ENCODE measurements at regions not wholly inside any gene's neighbourhood (a gene's known extent, or its start where the extent isn't known, plus 50 kb on each side); places are given as distances from the start of the nearest gene placed in this dataset.

DNA sequence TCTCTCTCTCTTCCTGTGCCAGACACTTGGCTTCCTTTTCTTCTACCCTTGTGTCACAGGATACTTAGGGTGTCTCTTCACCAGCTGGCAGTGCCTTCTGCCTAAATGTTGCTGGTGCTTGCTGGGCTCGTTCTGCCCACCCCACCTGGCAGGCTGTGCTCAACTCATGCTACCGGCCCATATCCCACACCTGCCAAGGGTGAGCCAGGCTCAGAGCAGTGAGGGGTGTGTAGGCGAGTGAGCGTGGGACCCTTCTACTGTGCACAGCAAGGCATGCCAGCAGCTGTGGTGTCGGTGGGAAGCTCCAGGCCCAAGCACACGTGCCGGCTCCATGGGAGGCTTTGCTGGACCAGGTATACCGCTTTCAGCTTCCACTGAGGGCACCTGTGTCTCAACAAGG lies 1626.7 kb upstream of the ACO1 start:
- dilution Hi-C loops (cut with HindIII; ENCODE audit: low sequenced_read_pairs, unreplicated experiment): no loop called here
- no peak overlapping the region for H3K27ac ChIP-seq (ENCODE audit: insufficient read depth, low read length)
- no peaks in the 10 kb centered on the region for H4K20me1 ChIP-seq (ENCODE audit: insufficient read depth, low read length)
- H2BK5ac ChIP-seq (ENCODE audit: low read depth, low read length, poor library complexity, severe bottlenecking): no peak overlapping the region
- no peak overlapping the region for H4K8ac ChIP-seq (ENCODE audit: low read depth in 2 of 2, low read length in 2 of 2)
- no peak overlapping the region for H2AFZ ChIP-seq (replicated peaks; ENCODE audit: low read length, poor library complexity)
- no peak overlapping the region for H3K18ac ChIP-seq (ENCODE audit: low read depth, low read length)
- no peaks in the 10 kb centered on the region for H3K9me1 ChIP-seq (ENCODE audit: insufficient read depth, low read length)
- H3K4ac ChIP-seq (ENCODE audit: low read depth, low read length): no peak overlapping the region
- no peak overlapping the region for H3K14ac ChIP-seq (replicated peaks; ENCODE audit: low read depth, low read length)
- H2AK9ac ChIP-seq (replicated peaks; ENCODE audit: low read depth, low read length, poor library complexity): no peak overlapping the region
- no peaks in the 10 kb centered on the region for H3K27me3 ChIP-seq (ENCODE audit: control insufficient read depth, insufficient read depth, low read length)
- no peak overlapping the region for H3K4me3 ChIP-seq (ENCODE audit: insufficient read depth, low read depth, low read length)
- intact Hi-C loops (cut with micrococcal nuclease): no loop called here
- no peak overlapping the region for H4K91ac ChIP-seq (ENCODE audit: insufficient read depth, low read depth, low read length)
- ChIA-PET POLR2A (ENCODE audit: unreplicated experiment) (no interaction called here), CTCF (no interaction called here)
- H2BK15ac ChIP-seq (ENCODE audit: low read depth, low read length): no peak overlapping the region
- no peak overlapping the region for H2BK20ac ChIP-seq (ENCODE audit: low read depth, low read length)
- ATAC-seq (ENCODE audit: low read depth) (no peak), DNase-seq (no peak)
- BruUV-seq (replicated peaks): no TSS peak
- TF ChIP-seq FOS (IDR thresholded peaks at IDR 0.05; ENCODE audit: low read depth, low read length) (no peak), NFE2L2 (IDR thresholded peaks at IDR 0.05; ENCODE audit: low read depth, low read length) (no peak), SMC3 (IDR thresholded peaks at IDR 0.05; ENCODE audit: low read depth, low read length) (no peak), MAZ (IDR thresholded peaks at IDR 0.05; ENCODE audit: borderline replicate concordance, low read depth, low read length) (no peak)
- TF ChIP-seq, protein P1, sequence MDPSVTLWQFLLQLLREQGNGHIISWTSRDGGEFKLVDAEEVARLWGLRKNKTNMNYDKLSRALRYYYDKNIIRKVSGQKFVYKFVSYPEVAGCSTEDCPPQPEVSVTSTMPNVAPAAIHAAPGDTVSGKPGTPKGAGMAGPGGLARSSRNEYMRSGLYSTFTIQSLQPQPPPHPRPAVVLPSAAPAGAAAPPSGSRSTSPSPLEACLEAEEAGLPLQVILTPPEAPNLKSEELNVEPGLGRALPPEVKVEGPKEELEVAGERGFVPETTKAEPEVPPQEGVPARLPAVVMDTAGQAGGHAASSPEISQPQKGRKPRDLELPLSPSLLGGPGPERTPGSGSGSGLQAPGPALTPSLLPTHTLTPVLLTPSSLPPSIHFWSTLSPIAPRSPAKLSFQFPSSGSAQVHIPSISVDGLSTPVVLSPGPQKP (IDR thresholded peaks at IDR 0.05; ENCODE audit: borderline replicate concordance, low read depth, low read length): no peak
- no peak overlapping the region for H3K4me2 ChIP-seq (ENCODE audit: low read depth, low read length)
- WGBS, 2 experiments (ENCODE audit: extremely low coverage in 2 of 2, insufficient read length in 1 of 2): 63% methylated on average over 4 of the region's 8 CpGs; no CpG with 5 or more reads in 1 of the 2 experiments
- H3K79me1 ChIP-seq (ENCODE audit: low read depth in 1 of 2, low read length in 2 of 2): no peaks in the 10 kb centered on the region
- no peak overlapping the region for H2BK120ac ChIP-seq (ENCODE audit: low read depth, low read length)
- no peak overlapping the region for H2AK5ac ChIP-seq (ENCODE audit: low read depth, low read length)
- H3K9me3 ChIP-seq (ENCODE audit: control insufficient read depth, insufficient read depth, low read length): peaks cover 15% of the 10 kb centered on the region; the same call in 1 of the 2 replicates
- in situ Hi-C loops (cut with MboI; ENCODE audit: low sequenced_read_pairs): loop anchor here (25.0 kb wide), 1 partner anchor 95 kb away; no protein-coding TSS in a partner anchor
- H3K23ac ChIP-seq (ENCODE audit: low read depth, low read length): no peak overlapping the region
- no peaks in the 10 kb centered on the region for H3K4me1 ChIP-seq (ENCODE audit: control insufficient read depth, insufficient read depth, low read length)
- no peak overlapping the region for H3K56ac ChIP-seq (ENCODE audit: extremely low read depth, insufficient read depth, low read length)
- H4K5ac ChIP-seq (ENCODE audit: low read depth, low read length): no peak overlapping the region
- H3K36me3 ChIP-seq (ENCODE audit: control insufficient read depth, insufficient read depth, low read length): no peaks in the 10 kb centered on the region
- no peak overlapping the region for H3K9ac ChIP-seq (ENCODE audit: low read depth, low read length)
